MCF 10A (cell line): ENCODE measurements at regions not wholly inside any gene's neighbourhood (a gene's known extent, or its start where the extent isn't known, plus 50 kb on each side); places are given as distances from the start of the nearest gene placed in this dataset.

Experiments used
- BruUV-seq: library from RNA; stranded (reverse); fragments of 400-500 nt; replicated peaks from 2 replicates; lab custom pipeline; 2021; lab: Mats Ljungman, UMichigan
- CTCF ChIA-PET: fragments of 300-600 bp; sonication (Branson Sonifier 250); formaldehyde crosslinking; extraction: SDS; loops from one replicate; lab custom pipeline; 2021; ENCODE audit warnings: antibody characterized with exemption, inconsistent platforms; lab: Yijun Ruan, JAX
- POLR2A ChIA-PET: fragments of 300-600, 350-650 bp; sonication (Branson Sonifier 250); formaldehyde crosslinking; extraction: SDS; loops from one replicate; lab custom pipeline; 2020; ENCODE audit warnings: antibody characterized with exemption, inconsistent platforms; lab: Yijun Ruan, JAX
- DNase-seq: peaks from one replicate; pipeline ENCODE4 v3.0.0-alpha.2; 2018; ENCODE audit not compliant: unreplicated experiment
- H3K27ac Mint-ChIP-seq: one replicate; pipeline ENCODE4 v1.8.0; 2022; ENCODE audit warnings: mild to moderate bottlenecking, low read depth, mixed read lengths; ENCODE audit not compliant: unreplicated experiment
- H3K27me3 Mint-ChIP-seq: one replicate; pipeline ENCODE4 v1.8.0; 2022; ENCODE audit warnings: mixed read lengths; ENCODE audit not compliant: insufficient read depth, unreplicated experiment
- H3K36me3 Mint-ChIP-seq: one replicate; pipeline ENCODE4 v1.8.0; 2022; ENCODE audit warnings: mild to moderate bottlenecking, moderate library complexity, mixed read lengths; ENCODE audit not compliant: insufficient read depth, unreplicated experiment
- H3K4me1 Mint-ChIP-seq: one replicate; pipeline ENCODE4 v1.8.0; 2022; ENCODE audit warnings: mixed read lengths; ENCODE audit not compliant: insufficient read depth, unreplicated experiment
- H3K4me3 Mint-ChIP-seq: one replicate; pipeline ENCODE4 v1.8.0; 2022; ENCODE audit warnings: mild to moderate bottlenecking, moderate library complexity, mixed read lengths; ENCODE audit not compliant: unreplicated experiment
- H3K9me3 Mint-ChIP-seq: one replicate; pipeline ENCODE4 v1.8.0; 2022; ENCODE audit warnings: mixed read lengths; ENCODE audit not compliant: unreplicated experiment
- CTCF ChIP-seq: fragments of 200-600 bp; IDR thresholded peaks from one replicate; pipeline ENCODE4 v1.8.0; 2022; ENCODE audit warnings: antibody characterized with exemption, mild to moderate bottlenecking; ENCODE audit not compliant: unreplicated experiment
- intact Hi-C: fragments of 100-400 bp; cut with micrococcal nuclease; formaldehyde crosslinking; loops from 2 replicates; pipeline ENCODE4 v1.14.1; 2022

GRCh38 chr2:14533131-14533757 lies 99.3 kb upstream of the LRATD1 start:
- intact Hi-C loops: no loop called here
- POLR2A ChIA-PET: interaction anchor here (1.7 kb wide), 1 partner anchor 101 kb away, joined by 4 read pairs; no protein-coding TSS in a partner anchor
- no TSS peak for BruUV-seq
- CTCF ChIA-PET: no interaction called here
- no peaks in the 10 kb centered on the region for H3K36me3 Mint-ChIP-seq
- no peaks in the 10 kb centered on the region for H3K27me3 Mint-ChIP-seq
- peaks cover 13% of the 10 kb centered on the region for H3K4me1 Mint-ChIP-seq
- TF ChIP-seq CTCF: no peak
- no peaks in the 10 kb centered on the region for H3K9me3 Mint-ChIP-seq
- no peak overlapping the region for H3K27ac Mint-ChIP-seq
- no peak for DNase-seq
- no peak overlapping the region for H3K4me3 Mint-ChIP-seq

- Mint-ChIP-seq H3K9me3 (no peaks in the 10 kb centered on the region), H3K4me1 (peaks cover 13% of the 10 kb centered on the region), H3K4me3 (no peak overlapping the region), H3K27me3 (no peaks in the 10 kb centered on the region), H3K27ac (peak overlapping the region; percentile 1), H3K36me3 (no peaks in the 10 kb centered on the region)
- intact Hi-C loops: no loop called here
- TF ChIP-seq CTCF: no peak
- ChIA-PET POLR2A (interaction anchor here (1.3 to 1.7 kb wide), 3 partner anchors 11 to 99 kb away, joined by 4 to 5 read pairs (median 4); no protein-coding TSS in a partner anchor), CTCF (interaction anchor here (0.5 to 0.6 kb wide), 2 partner anchors 12 to 99 kb away, joined by 3 to 4 read pairs; no protein-coding TSS in a partner anchor)
- peak; percentile 80 for DNase-seq
- BruUV-seq: no TSS peak
Measured at GRCh38 chr2:14535156-14535555, 97.4 kb upstream of the LRATD1 start.

GRCh38 chr2:14536976-14537375 lies 95.5 kb upstream of the LRATD1 start:
- H3K27ac Mint-ChIP-seq: no peak overlapping the region
- H3K4me1 Mint-ChIP-seq: peaks cover 13% of the 10 kb centered on the region
- no peak for TF ChIP-seq CTCF
- CTCF ChIA-PET: interaction anchor here (0.6 kb wide), 1 partner anchor 17 kb away, joined by 3 read pairs; no protein-coding TSS in a partner anchor
- peaks cover 5% of the 10 kb centered on the region for H3K9me3 Mint-ChIP-seq
- no TSS peak for BruUV-seq
- intact Hi-C loops: no loop called here
- H3K4me3 Mint-ChIP-seq: no peak overlapping the region
- peak; percentile 17 for DNase-seq
- H3K27me3 Mint-ChIP-seq: no peaks in the 10 kb centered on the region
- H3K36me3 Mint-ChIP-seq: no peaks in the 10 kb centered on the region
- POLR2A ChIA-PET: no interaction called here

GRCh38 chr2:14540015-14540414 lies 92.5 kb upstream of the LRATD1 start:
- no peak overlapping the region for H3K27ac Mint-ChIP-seq
- H3K36me3 Mint-ChIP-seq: no peaks in the 10 kb centered on the region
- H3K4me1 Mint-ChIP-seq: peaks cover 10% of the 10 kb centered on the region
- POLR2A ChIA-PET: no interaction called here
- intact Hi-C loops: no loop called here
- no peaks in the 10 kb centered on the region for H3K27me3 Mint-ChIP-seq
- H3K9me3 Mint-ChIP-seq: peaks cover 18% of the 10 kb centered on the region
- CTCF ChIA-PET: interaction anchor here (0.7 kb wide), 1 partner anchor 82 kb away, joined by 4 read pairs; no protein-coding TSS in a partner anchor
- DNase-seq: no peak
- BruUV-seq: no TSS peak
- no peak overlapping the region for H3K4me3 Mint-ChIP-seq
- TF ChIP-seq CTCF: no peak
